ENCODE measurements at regions not wholly inside any gene's neighbourhood (a gene's known extent, or its start where the extent isn't known, plus 50 kb on each side); places are given as distances from the start of the nearest gene placed in this dataset.
"Not testable (repeated sequence)": the region's sequence is repeated elsewhere in the genome, so short reads cannot be mapped to it uniquely, and the experiment has no call there.

DNA sequence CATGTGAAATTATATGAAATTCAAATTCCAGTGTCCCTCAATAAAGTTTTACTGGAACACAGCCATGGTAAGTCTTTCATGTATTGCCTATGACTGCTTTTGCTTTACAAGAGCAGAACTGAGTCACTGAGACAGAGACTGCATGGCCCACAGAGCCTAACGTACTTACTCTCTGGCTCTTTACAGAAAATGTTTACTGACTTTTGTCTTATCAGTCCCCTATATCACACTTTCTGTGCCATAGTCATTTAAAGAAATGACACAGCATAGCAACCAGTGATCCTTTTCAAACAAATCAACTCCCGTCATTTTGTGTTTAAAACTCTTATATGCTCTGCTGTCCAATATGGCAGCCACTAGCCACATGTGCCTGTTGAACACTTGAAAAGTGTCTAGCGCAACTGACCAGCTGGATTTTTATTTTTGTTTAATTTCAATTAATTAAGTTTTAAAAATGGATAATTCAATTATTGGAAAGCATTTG, 129.7 kb upstream of the CDIN1 start:
- CTCF ChIA-PET = no interaction called here
- H3K27ac ChIP-seq (ENCODE audit: low read length in 2 of 2) = no peak overlapping the region
- H3K27me3 Mint-ChIP-seq = no peaks in the 10 kb centered on the region
- H3K9me3 ChIP-seq (ENCODE audit: control extremely low read depth in 1 of 3, control insufficient read depth in 2 of 3, insufficient read depth in 1 of 3, low read length in 2 of 3) = peaks cover 0 to 1% (median 0%) of the 10 kb centered on the region in 3 donors
- no peak overlapping the region for H3K4me3 ChIP-seq (ENCODE audit: control extremely low read depth in 1 of 5, extremely low read depth in 1 of 5, insufficient read depth in 1 of 5, low read depth in 2 of 5, low read length in 4 of 5)
- POLR2A ChIA-PET = no interaction called here
- no peak overlapping the region for H3K4me3 Mint-ChIP-seq
- ATAC-seq (ENCODE audit: low read depth) (no peak), DNase-seq (no peak)
- H2AFZ ChIP-seq (ENCODE audit: insufficient read depth, low read depth, low read length, poor library complexity, severe bottlenecking) = no peak overlapping the region
- peaks cover 3% of the 10 kb centered on the region for H3K9me3 Mint-ChIP-seq (ENCODE audit: insufficient read depth)
- 67% methylated on average over 2 of the region's 3 CpGs for WGBS (ENCODE audit: insufficient coverage)
- H3K4me1 Mint-ChIP-seq = no peaks in the 10 kb centered on the region
- no peaks in the 10 kb centered on the region for H4K20me1 ChIP-seq (ENCODE audit: control insufficient read depth, insufficient read depth, low read length, poor library complexity, severe bottlenecking)
- TF ChIP-seq, protein P1, sequence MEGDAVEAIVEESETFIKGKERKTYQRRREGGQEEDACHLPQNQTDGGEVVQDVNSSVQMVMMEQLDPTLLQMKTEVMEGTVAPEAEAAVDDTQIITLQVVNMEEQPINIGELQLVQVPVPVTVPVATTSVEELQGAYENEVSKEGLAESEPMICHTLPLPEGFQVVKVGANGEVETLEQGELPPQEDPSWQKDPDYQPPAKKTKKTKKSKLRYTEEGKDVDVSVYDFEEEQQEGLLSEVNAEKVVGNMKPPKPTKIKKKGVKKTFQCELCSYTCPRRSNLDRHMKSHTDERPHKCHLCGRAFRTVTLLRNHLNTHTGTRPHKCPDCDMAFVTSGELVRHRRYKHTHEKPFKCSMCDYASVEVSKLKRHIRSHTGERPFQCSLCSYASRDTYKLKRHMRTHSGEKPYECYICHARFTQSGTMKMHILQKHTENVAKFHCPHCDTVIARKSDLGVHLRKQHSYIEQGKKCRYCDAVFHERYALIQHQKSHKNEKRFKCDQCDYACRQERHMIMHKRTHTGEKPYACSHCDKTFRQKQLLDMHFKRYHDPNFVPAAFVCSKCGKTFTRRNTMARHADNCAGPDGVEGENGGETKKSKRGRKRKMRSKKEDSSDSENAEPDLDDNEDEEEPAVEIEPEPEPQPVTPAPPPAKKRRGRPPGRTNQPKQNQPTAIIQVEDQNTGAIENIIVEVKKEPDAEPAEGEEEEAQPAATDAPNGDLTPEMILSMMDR (IDR thresholded peaks at IDR 0.05) = no peak
- TF ChIP-seq EZH2 (IDR thresholded peaks at IDR 0.05; ENCODE audit: borderline replicate concordance, insufficient read depth, low read depth, low read length, poor library complexity, severe bottlenecking) = no peak
- H3K27me3 ChIP-seq (replicated peaks in 1 of 4; ENCODE audit: control extremely low read depth in 1 of 4, control insufficient read depth in 3 of 4, insufficient read depth in 4 of 4, low read length in 3 of 4) = no peaks in the 10 kb centered on the region
- H3K36me3 ChIP-seq (replicated peaks in 1 of 2; ENCODE audit: control extremely low read depth in 1 of 2, control insufficient read depth in 1 of 2, extremely low read depth in 1 of 2, insufficient read depth in 2 of 2, low read length in 1 of 2) = no peaks in the 10 kb centered on the region
- H3K4me2 ChIP-seq (replicated peaks; ENCODE audit: low read depth, low read length, poor library complexity, severe bottlenecking) = no peak overlapping the region
- intact Hi-C loops (cut with micrococcal nuclease) = no loop called here
- no peak overlapping the region for H3K27ac Mint-ChIP-seq
- no peak overlapping the region for H3K9ac ChIP-seq (ENCODE audit: low read length)
- no peaks in the 10 kb centered on the region for H3K4me1 ChIP-seq (ENCODE audit: control insufficient read depth in 2 of 2, insufficient read depth in 2 of 2, low read length in 2 of 2)
- no peaks in the 10 kb centered on the region for H3K79me2 ChIP-seq (ENCODE audit: control insufficient read depth, insufficient read depth, low read length)

GRCh38 chr15:36454244-36454643, 125.2 kb upstream of the CDIN1 start:
- H3K36me3 ChIP-seq (replicated peaks in 1 of 2; ENCODE audit: control extremely low read depth in 1 of 2, control insufficient read depth in 1 of 2, extremely low read depth in 1 of 2, insufficient read depth in 2 of 2, low read length in 1 of 2); H3K4me2 ChIP-seq (replicated peaks; ENCODE audit: low read depth, low read length, poor library complexity, severe bottlenecking); H3K9me3 ChIP-seq (ENCODE audit: control extremely low read depth in 1 of 3, control insufficient read depth in 2 of 3, insufficient read depth in 1 of 3, low read length in 2 of 3); H3K4me1 Mint-ChIP-seq; DNase-seq; H3K4me1 ChIP-seq (ENCODE audit: control insufficient read depth in 2 of 2, insufficient read depth in 2 of 2, low read length in 2 of 2); H3K27me3 Mint-ChIP-seq; H3K79me2 ChIP-seq (ENCODE audit: control insufficient read depth, insufficient read depth, low read length); H3K27me3 ChIP-seq (replicated peaks in 1 of 4; ENCODE audit: control extremely low read depth in 1 of 4, control insufficient read depth in 3 of 4, insufficient read depth in 4 of 4, low read length in 3 of 4); POLR2A ChIA-PET; intact Hi-C loops (cut with micrococcal nuclease); H3K9ac ChIP-seq (ENCODE audit: low read length); H3K27ac Mint-ChIP-seq; H3K4me3 Mint-ChIP-seq; H3K27ac ChIP-seq (ENCODE audit: low read length in 2 of 2); H3K9me3 Mint-ChIP-seq (ENCODE audit: insufficient read depth); H3K4me3 ChIP-seq (ENCODE audit: control extremely low read depth in 1 of 5, extremely low read depth in 1 of 5, insufficient read depth in 1 of 5, low read depth in 2 of 5, low read length in 4 of 5); H2AFZ ChIP-seq (ENCODE audit: insufficient read depth, low read depth, low read length, poor library complexity, severe bottlenecking); CTCF ChIA-PET; H4K20me1 ChIP-seq (ENCODE audit: control insufficient read depth, insufficient read depth, low read length, poor library complexity, severe bottlenecking); ATAC-seq (ENCODE audit: low read depth): not testable (repeated sequence)
- 78% methylated on average over 4 of the region's 4 CpGs for WGBS (ENCODE audit: insufficient coverage)
